DOHH2 (cell line): ENCODE measurements at regions not wholly inside any gene's neighbourhood (a gene's known extent, or its start where the extent isn't known, plus 50 kb on each side); places are given as distances from the start of the nearest gene placed in this dataset.

Source experiments
- H3F3A ChIP-seq: fragments of 200-600 bp; sonication (generic), shearing (Covaris generic); 2 replicates; pipeline ENCODE4 v1.6.0; 2016; ENCODE audit warnings: antibody characterized with exemption, mild to moderate bottlenecking; ENCODE audit not compliant: control insufficient read depth, insufficient read depth
- H3K27ac ChIP-seq: fragments of 200-600 bp; sonication (generic); 2 replicates; pipeline ENCODE4 v1.5.1; 2014; ENCODE audit warnings: low read depth, mild to moderate bottlenecking, low read length, moderate library complexity
- H3K27me3 ChIP-seq: fragments of 200-600 bp; sonication (generic); 2 replicates; pipeline ENCODE4 v1.6.1; 2014; ENCODE audit warnings: mild to moderate bottlenecking, low read length, mixed read lengths; ENCODE audit not compliant: control insufficient read depth
- H3K36me3 ChIP-seq: fragments of 200-600 bp; sonication (generic); 2 replicates; pipeline ENCODE4 v1.6.1; 2014; ENCODE audit warnings: mild to moderate bottlenecking, low read length, moderate library complexity, mixed read lengths; ENCODE audit not compliant: control insufficient read depth
- H3K4me1 ChIP-seq: fragments of 200-600 bp; sonication (generic); 2 replicates; pipeline ENCODE4 v1.6.1; 2014; ENCODE audit warnings: mild to moderate bottlenecking, low read length, mixed read lengths; ENCODE audit not compliant: control insufficient read depth
- H3K4me2 ChIP-seq: fragments of 200-600 bp; sonication (generic); 2 replicates; pipeline ENCODE4 v1.6.0; 2014; ENCODE audit warnings: mild to moderate bottlenecking, low read length, moderate library complexity
- H3K4me3 ChIP-seq: fragments of 200-600 bp; sonication (generic); 2 replicates; pipeline ENCODE4 v1.5.1; 2014; ENCODE audit warnings: mild to moderate bottlenecking, low read length, mixed read lengths
- H3K79me2 ChIP-seq: fragments of 200-600 bp; sonication (generic); 2 replicates; pipeline ENCODE4 v1.6.1; 2014; ENCODE audit warnings: mild to moderate bottlenecking, low read length, mixed read lengths; ENCODE audit not compliant: control insufficient read depth
- H3K9me2 ChIP-seq: fragments of 200-600 bp; sonication (generic); replicated peaks from 2 replicates; pipeline ENCODE4 v1.6.1; 2014; ENCODE audit warnings: mild to moderate bottlenecking, low read length, mixed read lengths; ENCODE audit not compliant: control insufficient read depth
- H3K9me3 ChIP-seq: fragments of 200-600 bp; sonication (generic); 2 replicates; pipeline ENCODE4 v1.6.1; 2014; ENCODE audit warnings: antibody characterized with exemption, low read length, mixed read lengths; ENCODE audit not compliant: control insufficient read depth, insufficient read depth
- H4K20me1 ChIP-seq: fragments of 200-600 bp; sonication (generic); 2 replicates; pipeline ENCODE4 v1.6.0; 2014; ENCODE audit warnings: low read depth, mild to moderate bottlenecking, antibody characterized with exemption, low read length, moderate library complexity; ENCODE audit not compliant: control insufficient read depth, insufficient read depth
- EZH2phosphoT487 ChIP-seq: fragments of 200-600 bp; sonication (generic); IDR thresholded peaks from 2 replicates; pipeline ENCODE4 v1.6.1; 2017; ENCODE audit warnings: borderline replicate concordance, mild to moderate bottlenecking, antibody characterized with exemption, low read length, moderate library complexity, mixed read lengths
- TF ChIP-seq, protein P1 (sequence below): fragments of 200-600 bp; sonication (generic); IDR thresholded peaks from one replicate; pipeline ENCODE4 v1.5.1; 2014; ENCODE audit warnings: antibody characterized with exemption, mild to moderate bottlenecking, low read depth, low read length; ENCODE audit not compliant: poor library complexity, severe bottlenecking

DNA sequence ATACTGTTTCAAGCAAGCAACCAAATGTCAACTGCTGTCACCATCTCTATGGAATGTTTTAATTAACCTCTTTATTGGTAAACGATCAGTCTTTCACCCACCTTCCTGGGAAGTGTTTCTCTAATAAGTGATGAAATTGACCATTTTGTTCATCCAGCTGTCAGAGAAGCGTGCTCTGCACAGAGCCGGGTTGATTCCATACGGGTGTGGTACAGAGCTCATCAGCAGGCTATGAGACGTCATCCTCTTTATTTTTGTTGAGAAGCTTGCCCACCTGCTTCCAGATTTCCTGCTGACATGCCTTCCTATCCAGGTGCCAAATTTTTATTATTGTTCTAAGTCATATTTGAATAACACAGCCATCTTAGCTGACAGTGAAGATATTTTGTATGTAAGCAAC is 482.5 kb downstream of the RWDD3 start:
- H3K36me3 ChIP-seq, result no peaks in the 10 kb centered on the region
- H3K4me2 ChIP-seq, result no peak overlapping the region
- no peaks in the 10 kb centered on the region for H3F3A ChIP-seq
- H4K20me1 ChIP-seq, result no peaks in the 10 kb centered on the region
- H3K79me2 ChIP-seq, result no peaks in the 10 kb centered on the region
- no peak overlapping the region for H3K4me3 ChIP-seq
- no peaks in the 10 kb centered on the region for H3K9me2 ChIP-seq
- no peaks in the 10 kb centered on the region for H3K27me3 ChIP-seq
- H3K27ac ChIP-seq, result no peak overlapping the region
- no peaks in the 10 kb centered on the region for H3K9me3 ChIP-seq
- TF ChIP-seq, protein P1, sequence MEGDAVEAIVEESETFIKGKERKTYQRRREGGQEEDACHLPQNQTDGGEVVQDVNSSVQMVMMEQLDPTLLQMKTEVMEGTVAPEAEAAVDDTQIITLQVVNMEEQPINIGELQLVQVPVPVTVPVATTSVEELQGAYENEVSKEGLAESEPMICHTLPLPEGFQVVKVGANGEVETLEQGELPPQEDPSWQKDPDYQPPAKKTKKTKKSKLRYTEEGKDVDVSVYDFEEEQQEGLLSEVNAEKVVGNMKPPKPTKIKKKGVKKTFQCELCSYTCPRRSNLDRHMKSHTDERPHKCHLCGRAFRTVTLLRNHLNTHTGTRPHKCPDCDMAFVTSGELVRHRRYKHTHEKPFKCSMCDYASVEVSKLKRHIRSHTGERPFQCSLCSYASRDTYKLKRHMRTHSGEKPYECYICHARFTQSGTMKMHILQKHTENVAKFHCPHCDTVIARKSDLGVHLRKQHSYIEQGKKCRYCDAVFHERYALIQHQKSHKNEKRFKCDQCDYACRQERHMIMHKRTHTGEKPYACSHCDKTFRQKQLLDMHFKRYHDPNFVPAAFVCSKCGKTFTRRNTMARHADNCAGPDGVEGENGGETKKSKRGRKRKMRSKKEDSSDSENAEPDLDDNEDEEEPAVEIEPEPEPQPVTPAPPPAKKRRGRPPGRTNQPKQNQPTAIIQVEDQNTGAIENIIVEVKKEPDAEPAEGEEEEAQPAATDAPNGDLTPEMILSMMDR, result no peak
- no peak for TF ChIP-seq EZH2phosphoT487
- no peaks in the 10 kb centered on the region for H3K4me1 ChIP-seq

DNA sequence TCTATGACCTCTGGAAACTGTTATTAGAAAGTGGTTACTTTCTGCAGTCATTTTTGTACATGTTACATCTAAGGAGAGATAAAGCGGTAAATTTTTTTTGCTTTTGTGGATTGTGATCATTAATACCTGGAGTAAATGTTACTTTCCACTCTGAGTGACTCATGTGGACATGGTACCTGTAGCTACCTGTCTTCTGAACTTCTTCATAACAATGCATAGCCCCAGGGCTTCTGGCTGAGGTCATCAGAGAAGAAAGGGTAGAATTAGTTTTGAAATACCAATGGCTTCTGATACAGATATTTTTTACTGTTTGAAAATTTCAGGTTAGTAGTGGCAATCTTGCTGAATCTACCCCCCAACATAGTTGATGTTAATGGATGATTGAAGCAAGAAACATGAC is 489.3 kb downstream of the RWDD3 start:
- H3K9me2 ChIP-seq, result no peaks in the 10 kb centered on the region
- H3K27ac ChIP-seq, result no peak overlapping the region
- no peaks in the 10 kb centered on the region for H3K36me3 ChIP-seq
- no peaks in the 10 kb centered on the region for H3K27me3 ChIP-seq
- TF ChIP-seq, protein P1, result no peak
- TF ChIP-seq EZH2phosphoT487, result no peak
- H4K20me1 ChIP-seq, result no peaks in the 10 kb centered on the region
- no peaks in the 10 kb centered on the region for H3K79me2 ChIP-seq
- no peaks in the 10 kb centered on the region; the same call in 1 of the 2 replicates for H3K9me3 ChIP-seq
- H3K4me3 ChIP-seq, result no peak overlapping the region
- H3K4me1 ChIP-seq, result no peaks in the 10 kb centered on the region
- no peaks in the 10 kb centered on the region for H3F3A ChIP-seq
- H3K4me2 ChIP-seq, result no peak overlapping the region

DNA sequence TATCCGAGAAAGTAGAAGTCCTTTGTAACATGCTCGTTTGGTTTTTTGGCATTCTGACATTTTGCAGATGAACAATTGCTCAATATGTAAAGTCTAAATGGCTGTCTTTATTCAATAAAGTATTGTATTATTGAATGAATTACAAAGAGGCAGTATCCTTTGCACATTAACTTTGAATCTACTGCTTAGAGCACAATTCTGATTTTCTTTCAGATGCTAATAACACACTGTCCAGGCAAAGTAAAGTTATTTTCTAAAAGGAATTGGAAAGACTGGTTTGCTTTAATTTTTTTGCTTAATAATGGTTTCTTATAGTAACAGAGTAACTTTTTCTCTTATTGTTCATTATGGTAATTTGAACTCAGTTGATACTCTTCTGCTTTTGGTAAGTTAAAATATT is 494.8 kb downstream of the RWDD3 start:
- TF ChIP-seq, protein P1, result no peak
- TF ChIP-seq EZH2phosphoT487, result no peak
- Histone ChIP-seq H3K9me2 (no peaks in the 10 kb centered on the region), H4K20me1 (no peaks in the 10 kb centered on the region), H3K79me2 (no peaks in the 10 kb centered on the region), H3K9me3 (no peaks in the 10 kb centered on the region; the same call in 1 of the 2 replicates), H3K27me3 (no peaks in the 10 kb centered on the region), H3K27ac (no peak overlapping the region), H3F3A (no peaks in the 10 kb centered on the region), H3K4me2 (no peak overlapping the region), H3K4me3 (no peak overlapping the region), H3K4me1 (no peaks in the 10 kb centered on the region), H3K36me3 (no peaks in the 10 kb centered on the region)

DNA sequence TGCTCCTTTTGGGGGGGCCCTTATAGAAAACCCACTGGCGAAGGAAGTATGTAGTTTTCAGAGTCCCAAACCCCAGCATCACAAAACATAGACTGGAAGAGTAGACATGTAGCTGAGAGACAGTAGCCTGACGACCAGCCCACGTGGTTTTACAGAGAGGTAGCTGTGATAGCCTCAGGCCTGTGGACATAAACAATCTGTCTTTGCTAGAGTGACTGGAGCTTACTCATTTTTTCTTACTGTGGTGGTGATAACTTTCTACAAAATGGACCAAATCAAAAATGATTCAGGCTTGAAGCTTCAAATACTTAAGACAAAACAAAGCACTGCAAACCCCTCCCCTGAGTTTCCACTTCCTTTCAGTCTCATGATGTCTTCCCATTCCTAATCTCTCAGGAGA is 497.0 kb downstream of the RWDD3 start:
- Histone ChIP-seq H3K27ac (no peak overlapping the region), H3K4me1 (no peaks in the 10 kb centered on the region), H3K79me2 (no peaks in the 10 kb centered on the region), H3K36me3 (no peaks in the 10 kb centered on the region), H4K20me1 (no peaks in the 10 kb centered on the region), H3K9me3 (no peaks in the 10 kb centered on the region; the same call in 1 of the 2 replicates), H3K4me2 (no peak overlapping the region), H3F3A (no peaks in the 10 kb centered on the region), H3K4me3 (no peak overlapping the region), H3K9me2 (no peaks in the 10 kb centered on the region), H3K27me3 (no peaks in the 10 kb centered on the region)
- TF ChIP-seq, protein P1, result no peak
- no peak for TF ChIP-seq EZH2phosphoT487
